ENCODE measurements at regions not wholly inside any gene's neighbourhood (a gene's known extent, or its start where the extent isn't known, plus 50 kb on each side); places are given as distances from the start of the nearest gene placed in this dataset.

DNA sequence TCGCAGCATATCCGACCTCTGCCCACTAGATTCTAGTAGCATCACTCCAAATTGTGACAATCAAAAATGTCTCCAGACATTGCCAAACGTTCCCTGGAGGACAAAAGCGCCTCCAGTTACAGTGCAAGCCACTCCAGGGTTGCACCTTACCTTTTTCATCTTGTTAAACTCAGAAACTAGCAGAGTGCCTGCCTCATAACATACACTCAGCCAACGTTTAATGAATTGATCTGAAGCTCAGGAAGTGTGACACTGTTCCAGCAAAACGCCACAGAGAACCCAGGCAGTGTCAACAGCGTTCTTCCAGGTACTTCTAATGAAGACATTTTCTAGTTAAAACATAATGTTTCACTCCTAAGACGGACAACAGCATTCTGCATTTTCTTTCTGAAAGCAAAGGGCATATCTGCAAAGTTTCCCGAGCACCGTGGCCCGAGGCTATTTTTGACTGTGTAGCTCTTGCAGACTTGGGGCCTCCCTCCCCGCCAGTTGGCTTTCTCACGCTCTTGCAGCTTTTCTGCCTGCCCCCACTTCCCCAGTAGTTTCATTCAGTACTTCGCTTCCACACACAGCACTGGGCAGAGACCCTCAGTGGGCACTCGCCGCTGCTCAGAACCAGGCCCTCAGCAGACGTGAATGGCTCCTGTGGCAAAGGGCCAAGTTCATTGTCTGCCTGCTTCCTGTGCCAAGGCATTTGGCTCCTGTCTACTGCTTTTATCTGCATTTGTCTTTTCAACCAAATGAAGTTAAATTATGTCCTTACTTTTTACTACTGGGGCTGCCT lies 133.4 kb upstream of the TTC29 start:
- H3K4me3 ChIP-seq (ENCODE audit: low read depth, low read length), result no peak overlapping the region
- TF ChIP-seq, protein P1, sequence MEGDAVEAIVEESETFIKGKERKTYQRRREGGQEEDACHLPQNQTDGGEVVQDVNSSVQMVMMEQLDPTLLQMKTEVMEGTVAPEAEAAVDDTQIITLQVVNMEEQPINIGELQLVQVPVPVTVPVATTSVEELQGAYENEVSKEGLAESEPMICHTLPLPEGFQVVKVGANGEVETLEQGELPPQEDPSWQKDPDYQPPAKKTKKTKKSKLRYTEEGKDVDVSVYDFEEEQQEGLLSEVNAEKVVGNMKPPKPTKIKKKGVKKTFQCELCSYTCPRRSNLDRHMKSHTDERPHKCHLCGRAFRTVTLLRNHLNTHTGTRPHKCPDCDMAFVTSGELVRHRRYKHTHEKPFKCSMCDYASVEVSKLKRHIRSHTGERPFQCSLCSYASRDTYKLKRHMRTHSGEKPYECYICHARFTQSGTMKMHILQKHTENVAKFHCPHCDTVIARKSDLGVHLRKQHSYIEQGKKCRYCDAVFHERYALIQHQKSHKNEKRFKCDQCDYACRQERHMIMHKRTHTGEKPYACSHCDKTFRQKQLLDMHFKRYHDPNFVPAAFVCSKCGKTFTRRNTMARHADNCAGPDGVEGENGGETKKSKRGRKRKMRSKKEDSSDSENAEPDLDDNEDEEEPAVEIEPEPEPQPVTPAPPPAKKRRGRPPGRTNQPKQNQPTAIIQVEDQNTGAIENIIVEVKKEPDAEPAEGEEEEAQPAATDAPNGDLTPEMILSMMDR (IDR thresholded peaks at IDR 0.05; ENCODE audit: low read depth, low read length), result no peak

- TF ChIP-seq, protein P1 (IDR thresholded peaks at IDR 0.05; ENCODE audit: low read depth, low read length), result no peak
- H3K4me3 ChIP-seq (ENCODE audit: low read depth, low read length), result no peak overlapping the region
Measured at GRCh38 chr4:147084861-147085260, 139.2 kb upstream of the TTC29 start.

- H3K4me3 ChIP-seq (ENCODE audit: low read depth, low read length), result no peak overlapping the region
- TF ChIP-seq, protein P1 (IDR thresholded peaks at IDR 0.05; ENCODE audit: low read depth, low read length), result no peak
Measured at GRCh38 chr4:147085781-147086180, 140.1 kb upstream of the TTC29 start.

DNA sequence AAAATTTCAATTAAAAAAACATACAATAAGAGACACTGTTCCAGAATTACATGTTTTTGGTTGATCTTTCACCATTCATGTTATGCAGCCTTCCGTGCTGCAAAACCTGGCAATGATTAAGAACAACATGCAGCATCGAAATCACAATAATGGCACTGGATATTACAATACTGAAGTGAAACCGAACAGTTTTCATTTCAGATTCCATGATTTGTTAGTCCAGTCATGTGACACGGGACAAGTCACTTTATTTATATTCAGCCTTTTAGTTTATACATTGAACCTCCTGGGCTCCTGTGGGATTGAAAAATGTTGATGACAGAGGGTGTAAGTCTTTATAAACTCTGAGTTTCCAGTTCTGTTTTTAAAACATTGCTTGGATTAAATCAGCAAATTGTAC lies 142.5 kb upstream of the TTC29 start:
- peak overlapping the region; percentile 35 for H3K4me3 ChIP-seq (ENCODE audit: low read depth, low read length)
- TF ChIP-seq, protein P1 (IDR thresholded peaks at IDR 0.05; ENCODE audit: low read depth, low read length), result no peak

- TF ChIP-seq, protein P1 (IDR thresholded peaks at IDR 0.05; ENCODE audit: low read depth, low read length), result no peak
- no peak overlapping the region for H3K4me3 ChIP-seq (ENCODE audit: low read depth, low read length)
Measured at GRCh38 chr4:147090486-147090885, 144.8 kb upstream of the TTC29 start.

DNA sequence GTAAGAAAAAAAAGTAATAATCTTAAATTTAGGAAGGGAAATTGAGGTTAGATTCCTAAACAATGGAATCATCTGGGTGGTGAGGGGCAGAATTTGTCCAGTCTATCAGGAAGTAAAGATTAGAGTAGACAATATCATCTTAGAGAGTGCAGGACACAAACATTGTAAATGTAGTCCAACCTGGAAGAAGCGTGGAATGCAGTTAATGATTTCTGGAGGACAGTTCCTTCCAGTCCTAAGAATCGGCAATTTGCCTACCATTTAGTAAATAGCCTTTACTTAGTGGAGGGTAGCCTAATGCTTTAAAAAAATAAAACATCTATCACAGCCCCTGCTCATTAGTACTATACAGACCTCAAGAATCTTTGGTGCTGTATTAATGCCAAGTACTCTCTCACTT lies 147.5 kb upstream of the TTC29 start:
- no peak overlapping the region for H3K4me3 ChIP-seq (ENCODE audit: low read depth, low read length)
- TF ChIP-seq, protein P1 (IDR thresholded peaks at IDR 0.05; ENCODE audit: low read depth, low read length), result no peak

GRCh38 chr4:147094238-147094637 lies 148.6 kb upstream of the TTC29 start:
- H3K4me3 ChIP-seq (ENCODE audit: low read depth, low read length), result no peak overlapping the region
- TF ChIP-seq, protein P1 (IDR thresholded peaks at IDR 0.05; ENCODE audit: low read depth, low read length), result no peak
